Tongue (tissue), 1 donor: ENCODE measurements at regions not wholly inside any gene's neighbourhood (a gene's known extent, or its start where the extent isn't known, plus 50 kb on each side); places are given as distances from the start of the nearest gene placed in this dataset.

Experiments
- DNase-seq: peaks from one replicate; pipeline ENCODE4 v3.0.0-alpha.2; 2015

GRCh38 chrX:107502316-107502715 lies 52.9 kb downstream of the FRMPD3 start:
- DNase-seq, result no peak

GRCh38 chrX:107504006-107504405 lies 54.6 kb downstream of the FRMPD3 start:
- DNase-seq, result peak; percentile 31

GRCh38 chrX:107505223-107505622 lies 55.8 kb downstream of the FRMPD3 start:
- DNase-seq, result no peak

GRCh38 chrX:107506596-107507031 lies 57.2 kb downstream of the FRMPD3 start:
- no peak for DNase-seq

- no peak for DNase-seq
Measured at GRCh38 chrX:107507093-107507743, 57.8 kb downstream of the FRMPD3 start.

- no peak for DNase-seq
Measured at GRCh38 chrX:107507744-107508117, 58.3 kb downstream of the FRMPD3 start.

- DNase-seq, result no peak
Measured at GRCh38 chrX:107508925-107509324, 59.5 kb downstream of the FRMPD3 start.

- no peak for DNase-seq
Measured at GRCh38 chrX:107514944-107515343, 65.5 kb downstream of the FRMPD3 start.

GRCh38 chrX:107521877-107522586 lies 72.6 kb downstream of the FRMPD3 start:
- DNase-seq, result no peak

GRCh38 chrX:107522901-107523300 lies 73.4 kb downstream of the FRMPD3 start:
- no peak for DNase-seq

- DNase-seq, result no peak
Measured at GRCh38 chrX:107526141-107526540, 76.7 kb downstream of the FRMPD3 start.

GRCh38 chrX:107530141-107530540 lies 80.7 kb downstream of the FRMPD3 start:
- DNase-seq, result no peak

- peak; percentile 3 for DNase-seq
Measured at GRCh38 chrX:107537815-107538214, 88.4 kb downstream of the FRMPD3 start.

- DNase-seq, result no peak
Measured at GRCh38 chrX:107541244-107541643, 87.1 kb upstream of the PRPS1 start.

GRCh38 chrX:107542040-107542439 lies 86.3 kb upstream of the PRPS1 start:
- no peak for DNase-seq

GRCh38 chrX:107542500-107542899 lies 85.8 kb upstream of the PRPS1 start:
- DNase-seq, result peak; percentile 21

- DNase-seq, result no peak
Measured at GRCh38 chrX:107547621-107548020, 80.7 kb upstream of the PRPS1 start.

GRCh38 chrX:107548775-107549174 lies 79.5 kb upstream of the PRPS1 start:
- DNase-seq, result no peak

- no peak for DNase-seq
Measured at GRCh38 chrX:107549504-107549903, 78.8 kb upstream of the PRPS1 start.

- DNase-seq, result no peak
Measured at GRCh38 chrX:107551546-107551945, 76.8 kb upstream of the PRPS1 start.

- DNase-seq, result no peak
Measured at GRCh38 chrX:107552930-107553329, 75.4 kb upstream of the PRPS1 start.

GRCh38 chrX:107556967-107557366 lies 71.3 kb upstream of the PRPS1 start:
- DNase-seq, result no peak

GRCh38 chrX:107559506-107559905 lies 68.8 kb upstream of the PRPS1 start:
- DNase-seq, result no peak

GRCh38 chrX:107560041-107560440 lies 68.3 kb upstream of the PRPS1 start:
- peak; percentile 3 for DNase-seq
